ENCODE measurements at regions not wholly inside any gene's neighbourhood (a gene's known extent, or its start where the extent isn't known, plus 50 kb on each side); places are given as distances from the start of the nearest gene placed in this dataset.

DNA sequence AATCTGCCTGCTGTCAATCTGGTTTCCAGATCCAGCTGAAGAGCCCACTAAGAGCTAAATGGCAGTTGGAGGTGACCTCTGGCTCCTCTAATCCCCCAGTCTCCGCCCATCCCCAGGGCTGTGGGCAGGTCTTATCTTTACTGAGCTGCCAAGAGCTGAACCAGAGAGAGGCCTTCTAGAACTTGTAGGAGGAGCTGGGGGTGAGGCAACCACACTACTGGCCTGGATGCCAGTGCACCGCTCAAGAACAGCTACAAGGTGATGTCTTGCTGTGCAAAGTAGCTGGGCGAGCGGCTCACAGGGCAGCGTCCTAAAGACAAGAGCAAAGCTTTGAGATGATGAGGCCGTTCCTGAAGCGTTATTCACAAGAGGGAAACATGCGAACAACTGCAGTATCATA lies 374.6 kb downstream of the CTTN start:
- TF ChIP-seq TARDBP (IDR thresholded peaks at IDR 0.05) (no peak), FOXK2 (IDR thresholded peaks at IDR 0.05) (no peak)

All from HEK293T (cell line).